ENCODE measurements at regions not wholly inside any gene's neighbourhood (a gene's known extent, or its start where the extent isn't known, plus 50 kb on each side); places are given as distances from the start of the nearest gene placed in this dataset.
"Not testable (repeated sequence)": the region's sequence is repeated elsewhere in the genome, so short reads cannot be mapped to it uniquely, and the experiment has no call there.

GRCh38 chr15:92825985-92826384 lies 74.1 kb upstream of the CHD2 start:
- dilution Hi-C loops (cut with HindIII; ENCODE audit: low sequenced_read_pairs, unreplicated experiment): no loop called here
- CTCF ChIA-PET: no interaction called here
- H3K4me1 ChIP-seq (ENCODE audit: control insufficient read depth, insufficient read depth, low read length): peaks cover 3% of the 10 kb centered on the region; the same call in 1 of the 2 replicates
- in situ Hi-C loops (cut with MboI; ENCODE audit: low sequenced_read_pairs): no loop called here
- no peak overlapping the region for H3K9ac ChIP-seq (ENCODE audit: low read depth, low read length)
- no peaks in the 10 kb centered on the region for H3K27me3 ChIP-seq (ENCODE audit: control insufficient read depth, insufficient read depth, low read length)
- no peak overlapping the region for H3K4ac ChIP-seq (ENCODE audit: low read depth, low read length)
- no peak overlapping the region for H3K27ac ChIP-seq (ENCODE audit: insufficient read depth, low read length)
- DNase-seq (no peak), ATAC-seq (ENCODE audit: low read depth) (no peak)
- POLR2A ChIA-PET (ENCODE audit: unreplicated experiment): no interaction called here
- H3K4me3 ChIP-seq (ENCODE audit: insufficient read depth, low read depth, low read length): no peak overlapping the region
- H4K8ac ChIP-seq (ENCODE audit: low read depth in 2 of 2, low read length in 2 of 2): no peak overlapping the region
- H4K20me1 ChIP-seq (ENCODE audit: insufficient read depth, low read length): no peaks in the 10 kb centered on the region
- H3K9me3 ChIP-seq (ENCODE audit: control insufficient read depth, insufficient read depth, low read length): no peaks in the 10 kb centered on the region
- no peak overlapping the region for H2BK5ac ChIP-seq (ENCODE audit: low read depth, low read length, poor library complexity, severe bottlenecking)
- 0 out of 2 replicates have a peak, but pooled peaks cover 5% of the 10 kb centered on the region for H3K9me1 ChIP-seq (ENCODE audit: insufficient read depth, low read length)
- no peak overlapping the region for H3K4me2 ChIP-seq (ENCODE audit: low read depth, low read length)
- H4K5ac ChIP-seq (ENCODE audit: low read depth, low read length): no peak overlapping the region
- no peak overlapping the region for H3K23ac ChIP-seq (ENCODE audit: low read depth, low read length)
- no peak overlapping the region for H2AK9ac ChIP-seq (replicated peaks; ENCODE audit: low read depth, low read length, poor library complexity)
- no TSS peak for BruUV-seq (replicated peaks)
- H2AK5ac ChIP-seq (ENCODE audit: low read depth, low read length): no peak overlapping the region
- no peaks in the 10 kb centered on the region for H3K36me3 ChIP-seq (ENCODE audit: control insufficient read depth, insufficient read depth, low read length)
- H3K79me1 ChIP-seq (ENCODE audit: low read depth in 1 of 2, low read length in 2 of 2): no peaks in the 10 kb centered on the region
- H4K91ac ChIP-seq (ENCODE audit: insufficient read depth, low read depth, low read length): no peak overlapping the region
- TF ChIP-seq SMC3 (IDR thresholded peaks at IDR 0.05; ENCODE audit: low read depth, low read length): no peak
- no peak overlapping the region for H2BK120ac ChIP-seq (ENCODE audit: low read depth, low read length)
- intact Hi-C loops (cut with micrococcal nuclease): no loop called here
- no peak overlapping the region for H3K14ac ChIP-seq (replicated peaks; ENCODE audit: low read depth, low read length)
- no peak overlapping the region for H2AFZ ChIP-seq (replicated peaks; ENCODE audit: low read length, poor library complexity)
- H3K56ac ChIP-seq (ENCODE audit: extremely low read depth, insufficient read depth, low read length): no peak overlapping the region
- no CpG with 5 or more reads among the region's 2 CpGs for WGBS, 2 experiments (ENCODE audit: extremely low coverage in 2 of 2, insufficient read length in 1 of 2)
- H3K18ac ChIP-seq (ENCODE audit: low read depth, low read length): no peak overlapping the region
- H2BK15ac ChIP-seq (ENCODE audit: low read depth, low read length): no peak overlapping the region
- no peak overlapping the region for H2BK20ac ChIP-seq (ENCODE audit: low read depth, low read length)

GRCh38 chr15:92827991-92828390 lies 72.1 kb upstream of the CHD2 start:
- H3K36me3 ChIP-seq (ENCODE audit: control insufficient read depth, insufficient read depth, low read length); H3K4ac ChIP-seq (ENCODE audit: low read depth, low read length); H2BK20ac ChIP-seq (ENCODE audit: low read depth, low read length); DNase-seq; H3K27me3 ChIP-seq (ENCODE audit: control insufficient read depth, insufficient read depth, low read length); H2BK120ac ChIP-seq (ENCODE audit: low read depth, low read length); H3K4me3 ChIP-seq (ENCODE audit: insufficient read depth, low read depth, low read length); H3K23ac ChIP-seq (ENCODE audit: low read depth, low read length); H3K4me1 ChIP-seq (ENCODE audit: control insufficient read depth, insufficient read depth, low read length); H3K27ac ChIP-seq (ENCODE audit: insufficient read depth, low read length); H4K91ac ChIP-seq (ENCODE audit: insufficient read depth, low read depth, low read length); POLR2A ChIA-PET (ENCODE audit: unreplicated experiment); H3K56ac ChIP-seq (ENCODE audit: extremely low read depth, insufficient read depth, low read length); H2BK15ac ChIP-seq (ENCODE audit: low read depth, low read length); H2AK5ac ChIP-seq (ENCODE audit: low read depth, low read length); H3K4me2 ChIP-seq (ENCODE audit: low read depth, low read length); H2BK5ac ChIP-seq (ENCODE audit: low read depth, low read length, poor library complexity, severe bottlenecking); BruUV-seq (replicated peaks); H4K8ac ChIP-seq (ENCODE audit: low read depth in 2 of 2, low read length in 2 of 2); intact Hi-C loops (cut with micrococcal nuclease); H3K9me3 ChIP-seq (ENCODE audit: control insufficient read depth, insufficient read depth, low read length); H3K9me1 ChIP-seq (ENCODE audit: insufficient read depth, low read length); dilution Hi-C loops (cut with HindIII; ENCODE audit: low sequenced_read_pairs, unreplicated experiment); H4K5ac ChIP-seq (ENCODE audit: low read depth, low read length); H2AK9ac ChIP-seq (replicated peaks; ENCODE audit: low read depth, low read length, poor library complexity); H3K18ac ChIP-seq (ENCODE audit: low read depth, low read length); H2AFZ ChIP-seq (replicated peaks; ENCODE audit: low read length, poor library complexity); H3K79me1 ChIP-seq (ENCODE audit: low read depth in 1 of 2, low read length in 2 of 2); H3K9ac ChIP-seq (ENCODE audit: low read depth, low read length); H3K14ac ChIP-seq (replicated peaks; ENCODE audit: low read depth, low read length); ATAC-seq (ENCODE audit: low read depth); H4K20me1 ChIP-seq (ENCODE audit: insufficient read depth, low read length); in situ Hi-C loops (cut with MboI; ENCODE audit: low sequenced_read_pairs): not testable (repeated sequence)
- WGBS, 2 experiments (ENCODE audit: extremely low coverage in 2 of 2, insufficient read length in 1 of 2): 97% methylated on average over 7 of the region's 10 CpGs; no CpG with 5 or more reads in 1 of the 2 experiments
- CTCF ChIA-PET: interaction anchor here (0.7 kb wide), 1 partner anchor 720 kb away, joined by 4 read pairs; no protein-coding TSS in a partner anchor
